Pancreas (tissue), 10 donors: ENCODE measurements at regions not wholly inside any gene's neighbourhood (a gene's known extent, or its start where the extent isn't known, plus 50 kb on each side); places are given as distances from the start of the nearest gene placed in this dataset.

Experiments used
- ATAC-seq, 4 donors: fragments of 200-7000 bp; cut with Tn5 transposase; one replicate each; pipeline versions ENCODE4 v1.8.0 to v1.9.1; 2020; ENCODE audit warnings: mild to moderate bottlenecking in 4 of 4, moderate library complexity in 4 of 4
- DNase-seq, 6 donors: peaks; one replicate each; pipeline ENCODE4 v3.0.0-alpha.2; 2020
- FAIRE-seq: peaks from 2 replicates; lab custom pipeline; 2012; peaks lifted over from hg19 to GRCh38; lab: Jason Lieb, UNC
- H3K27ac ChIP-seq, 4 donors: fragments of 200-600 bp; sonication (generic); 1 replicate in 3 of 4; 2 replicates in 1 of 4; pipeline versions ENCODE4 v1.5.0 to v1.8.0; 2020
- H3K27me3 ChIP-seq, 4 donors: fragments of 200-600 bp; one replicate each; pipeline ENCODE4 v1.8.0; 2021
- H3K36me3 ChIP-seq, 3 donors: fragments of 200-600 bp; sonication (generic) in 1 of 3; one replicate each; pipeline versions ENCODE4 v1.5.0 to v1.8.0; 2020 to 2021
- H3K4me1 ChIP-seq, 3 donors: fragments of 200-600 bp; one replicate each; pipeline ENCODE4 v1.8.0; 2021
- H3K4me3 ChIP-seq, 4 donors: fragments of 200-600 bp; sonication (generic) in 2 of 4; one replicate each; pipeline versions ENCODE4 v1.5.0 to v1.8.0; 2020 to 2021
- H3K9me3 ChIP-seq, 4 donors: fragments of 200-600 bp; one replicate each; pipeline ENCODE4 v1.8.0; 2021
- WGBS, 2 donors: extraction: QIAGEN DNeasy Blood & Tissue Kit; methylation state at CpG; one replicate each; pipeline ENCODE4 v1.1.7; 2013; 5-methylcytosine and 5-hydroxymethylcytosine counted together
- intact Hi-C, 3 donors: fragments of 100-400 bp; cut with DNase I; formaldehyde crosslinking; loops; one replicate each; pipeline versions ENCODE4 v1.11.1 to v1.14.2; 2022
- TF ChIP-seq, protein P1 (sequence below), 4 donors: fragments of 200-600 bp; sonication (generic) in 3 of 4; IDR thresholded peaks; one replicate each; pipeline versions ENCODE4 v1.5.0 to v1.8.0; 2021; ENCODE audit warnings: antibody characterized with exemption in 4 of 4
- donor health status: healthy with polysubstance abuse.
- donor health status: DM: no; HTN: no; CAD: no; lungs with moderate emphysema.
- donor health status: DM: no; HTN: no; CAD: no.
- donor health status: control.
- donor health status: control.
- donor health status: Bipolar disorder and iron deficiency.
- donor health status: DM: yes; HTN: yes; CAD: no.
- donor health status: DM: no; HTN: no; CAD: no.
- donor health status: DM: no; HTN: no; CAD: no.
- donor health status: DM: yes; HTN: yes; CAD: no.

- Histone ChIP-seq H3K4me3 (no peak overlapping the region), H3K9me3 (no peaks in the 10 kb centered on the region), H3K27me3 (no peaks in the 10 kb centered on the region), H3K4me1 (no peaks in the 10 kb centered on the region), H3K27ac (no peak overlapping the region), H3K36me3 (no peaks in the 10 kb centered on the region)
- WGBS, 2 donors = 65 to 71% methylated on average over 3 of the region's 3 CpGs
- no peak for FAIRE-seq
- intact Hi-C loops = no loop called here
- TF ChIP-seq, protein P1, sequence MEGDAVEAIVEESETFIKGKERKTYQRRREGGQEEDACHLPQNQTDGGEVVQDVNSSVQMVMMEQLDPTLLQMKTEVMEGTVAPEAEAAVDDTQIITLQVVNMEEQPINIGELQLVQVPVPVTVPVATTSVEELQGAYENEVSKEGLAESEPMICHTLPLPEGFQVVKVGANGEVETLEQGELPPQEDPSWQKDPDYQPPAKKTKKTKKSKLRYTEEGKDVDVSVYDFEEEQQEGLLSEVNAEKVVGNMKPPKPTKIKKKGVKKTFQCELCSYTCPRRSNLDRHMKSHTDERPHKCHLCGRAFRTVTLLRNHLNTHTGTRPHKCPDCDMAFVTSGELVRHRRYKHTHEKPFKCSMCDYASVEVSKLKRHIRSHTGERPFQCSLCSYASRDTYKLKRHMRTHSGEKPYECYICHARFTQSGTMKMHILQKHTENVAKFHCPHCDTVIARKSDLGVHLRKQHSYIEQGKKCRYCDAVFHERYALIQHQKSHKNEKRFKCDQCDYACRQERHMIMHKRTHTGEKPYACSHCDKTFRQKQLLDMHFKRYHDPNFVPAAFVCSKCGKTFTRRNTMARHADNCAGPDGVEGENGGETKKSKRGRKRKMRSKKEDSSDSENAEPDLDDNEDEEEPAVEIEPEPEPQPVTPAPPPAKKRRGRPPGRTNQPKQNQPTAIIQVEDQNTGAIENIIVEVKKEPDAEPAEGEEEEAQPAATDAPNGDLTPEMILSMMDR (IDR thresholded peaks at IDR 0.05) = no peak
- DNase-seq = no peak
- ATAC-seq = no peak
Observed at GRCh38 chr2:216745453-216745852, 50.1 kb upstream of the IGFBP5 start.
